HG03097 (cell line): ENCODE measurements at regions not wholly inside any gene's neighbourhood (a gene's known extent, or its start where the extent isn't known, plus 50 kb on each side); places are given as distances from the start of the nearest gene placed in this dataset.

Source experiments
- ATAC-seq: cut with Tn5 transposase; IDR thresholded peaks from one replicate; pipeline ENCODE4 v1.9.1; 2021; ENCODE audit not compliant: unreplicated experiment, low FRiP score

DNA sequence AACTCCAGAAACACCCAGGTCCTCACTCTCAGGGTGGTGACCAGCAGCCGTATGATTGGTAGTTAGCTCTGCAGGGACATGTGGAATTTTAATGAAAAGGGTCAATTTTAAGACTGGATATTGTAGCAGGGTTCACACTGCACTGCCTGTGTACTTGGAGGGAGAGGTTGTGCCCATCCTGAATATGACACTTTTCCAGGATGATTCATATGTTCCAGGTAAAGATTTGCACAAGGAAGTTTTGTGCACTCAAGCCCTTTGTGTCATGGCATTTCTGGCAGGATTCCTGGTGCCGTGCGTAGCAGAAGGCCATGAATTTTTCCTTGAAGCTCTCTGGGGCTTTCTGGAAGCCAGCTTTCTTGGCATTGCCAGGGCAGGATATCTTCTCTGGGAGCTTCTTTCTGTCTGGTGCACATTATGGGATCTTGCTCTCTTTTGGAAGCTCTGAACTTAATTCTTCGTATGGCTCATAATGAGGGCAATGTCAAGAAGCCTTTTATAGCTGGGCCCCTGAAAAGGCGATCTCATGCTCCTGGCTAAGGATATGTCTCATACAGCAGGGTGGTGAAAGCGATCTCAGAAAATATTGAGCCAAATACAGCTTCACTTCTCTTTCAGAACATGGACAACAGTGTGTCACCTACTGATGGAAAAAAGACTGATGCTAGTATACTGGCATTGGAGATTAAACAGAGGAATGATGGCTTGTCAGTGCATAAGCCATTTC, 1133.9 kb downstream of the AACS start:
- ATAC-seq = no peak

DNA sequence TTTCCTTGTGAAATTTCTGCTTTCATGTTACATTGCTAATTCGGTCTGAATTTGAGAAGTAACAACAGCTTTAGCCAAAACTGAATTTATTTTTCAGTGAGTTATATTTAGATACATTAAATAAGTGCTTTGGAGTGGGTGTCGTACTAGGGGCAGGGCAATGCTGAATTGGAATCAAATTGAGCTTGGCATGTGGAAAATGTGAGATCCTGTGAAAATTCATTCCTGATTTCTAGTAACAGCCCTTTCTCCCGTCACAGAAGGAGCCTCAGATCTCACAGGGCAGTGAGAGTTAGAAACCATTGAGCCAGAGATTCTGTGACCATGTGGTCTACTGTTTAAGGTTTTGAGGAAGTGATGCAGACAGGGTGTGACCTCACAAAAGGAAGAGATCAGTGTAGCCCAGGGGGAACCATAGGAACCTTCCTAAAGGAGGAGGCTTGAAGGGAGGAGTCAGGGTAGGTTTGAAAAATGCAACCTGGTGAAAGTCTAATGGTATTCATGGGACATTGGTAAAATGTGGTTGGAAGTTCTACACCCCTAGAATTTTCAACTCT, 1136.8 kb downstream of the AACS start:
- no peak for ATAC-seq

DNA sequence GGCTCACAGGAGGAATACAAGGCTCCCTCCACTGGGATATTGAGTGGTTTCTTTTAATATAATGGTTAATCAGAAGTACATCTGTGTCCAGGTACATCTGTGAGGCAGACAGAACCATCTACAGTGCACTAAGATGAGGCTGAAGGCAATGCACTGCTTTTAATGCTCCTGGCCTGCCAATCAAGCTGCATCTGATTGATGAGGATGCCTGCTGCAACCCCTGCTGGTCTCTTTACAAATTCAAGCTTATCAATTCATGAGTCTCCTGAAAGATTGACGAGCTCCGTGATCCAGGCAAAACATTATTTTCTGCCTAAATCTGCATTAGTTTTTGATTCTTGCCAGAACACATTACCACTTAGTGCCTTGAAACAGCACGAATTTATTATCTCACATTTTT, 1139.1 kb downstream of the AACS start:
- ATAC-seq = no peak

DNA sequence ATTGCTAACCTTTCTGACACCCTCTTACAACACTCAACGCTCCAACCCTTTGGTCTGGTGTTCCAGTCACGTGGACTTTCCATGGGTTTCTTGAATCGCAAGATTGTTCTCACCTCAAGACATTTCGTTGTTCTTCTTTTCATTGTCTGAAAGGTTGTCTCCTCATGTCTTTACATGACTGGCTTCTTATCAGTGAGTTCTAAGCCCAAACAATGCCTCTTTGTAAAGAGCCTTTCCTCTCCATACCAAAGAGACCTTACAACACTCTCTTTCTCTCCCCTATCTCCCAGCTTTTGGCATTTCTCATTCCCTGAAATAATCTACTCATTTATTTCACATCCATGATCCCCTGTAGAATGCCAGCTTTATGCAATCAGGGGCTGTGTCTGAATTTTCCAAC, 1144.8 kb downstream of the AACS start:
- ATAC-seq = no peak

DNA sequence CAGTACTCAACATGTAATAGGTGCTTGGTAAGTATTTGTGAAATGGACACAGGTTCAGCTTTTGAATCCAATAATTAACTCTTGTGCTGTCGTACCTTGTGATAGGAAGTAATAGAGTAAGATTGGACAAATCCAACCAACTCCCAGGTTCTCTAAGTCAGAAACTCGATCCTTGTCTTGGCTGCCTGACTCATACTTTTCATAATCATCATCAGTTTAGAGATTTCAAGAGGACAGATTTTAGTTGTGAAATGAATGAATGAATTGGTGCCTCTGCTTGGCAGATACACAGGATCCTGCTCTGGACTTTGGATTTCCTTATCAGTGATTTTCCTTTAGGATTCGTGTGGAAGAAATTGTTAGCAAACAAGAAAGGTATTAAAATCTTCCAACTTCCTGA, 1145.2 kb downstream of the AACS start:
- no peak for ATAC-seq

DNA sequence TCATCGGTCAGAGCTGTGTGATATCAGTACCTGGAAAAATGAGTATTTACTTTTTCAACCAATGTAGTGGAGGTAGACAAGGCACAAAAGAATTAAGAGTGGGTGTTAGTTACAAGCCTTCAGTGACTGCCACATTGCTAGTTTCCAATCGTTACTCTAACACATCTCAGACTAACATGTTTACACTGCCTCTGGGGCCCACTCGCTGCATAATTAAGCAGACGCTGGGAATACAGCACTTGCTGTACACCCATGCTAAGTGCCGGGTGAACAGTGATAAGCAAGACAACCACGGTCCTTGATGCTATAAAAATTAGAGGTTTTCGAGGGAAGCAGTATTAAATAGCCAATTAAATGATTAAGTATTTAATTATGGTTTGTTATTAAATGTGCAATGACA, 1147.6 kb downstream of the AACS start:
- ATAC-seq = no peak

DNA sequence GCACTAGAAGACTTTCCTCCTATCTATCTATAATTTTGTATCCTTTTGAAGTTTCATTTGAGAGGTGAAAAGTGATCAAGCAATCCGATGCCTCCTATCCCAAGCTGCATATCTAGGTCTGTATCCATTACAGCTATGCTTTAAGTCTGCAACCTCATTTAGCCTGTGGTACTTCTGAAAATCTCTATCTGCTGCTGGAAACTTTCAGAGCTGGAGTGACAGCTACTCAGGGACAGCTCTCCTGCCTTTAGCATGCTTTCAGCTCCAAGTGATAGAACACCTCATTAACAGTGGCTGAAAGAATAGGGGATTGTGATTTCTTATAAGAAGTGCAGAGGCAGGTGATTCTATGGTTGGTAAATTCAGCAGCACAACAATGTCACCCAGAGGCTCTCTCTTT, 1153.5 kb downstream of the AACS start:
- ATAC-seq = no peak

DNA sequence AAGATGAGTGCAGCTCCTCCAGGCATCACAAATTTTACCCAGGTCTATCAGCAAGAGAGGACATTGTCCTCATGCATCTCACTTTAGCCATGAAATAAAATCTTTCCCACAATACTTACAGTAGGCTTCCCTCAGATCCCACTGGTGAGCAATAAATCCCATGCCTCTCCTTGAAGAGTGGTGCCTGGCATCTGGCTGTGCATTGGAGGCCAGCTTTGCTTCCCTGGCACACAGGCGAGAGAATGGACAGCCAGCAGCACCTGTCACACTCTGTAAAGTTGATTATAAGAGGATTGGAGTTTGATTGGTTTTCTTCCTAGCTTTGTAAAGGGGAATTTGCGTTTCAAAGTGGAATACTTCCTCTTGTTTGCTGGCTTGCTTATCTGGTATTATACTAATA, 1153.9 kb downstream of the AACS start:
- no peak for ATAC-seq

DNA sequence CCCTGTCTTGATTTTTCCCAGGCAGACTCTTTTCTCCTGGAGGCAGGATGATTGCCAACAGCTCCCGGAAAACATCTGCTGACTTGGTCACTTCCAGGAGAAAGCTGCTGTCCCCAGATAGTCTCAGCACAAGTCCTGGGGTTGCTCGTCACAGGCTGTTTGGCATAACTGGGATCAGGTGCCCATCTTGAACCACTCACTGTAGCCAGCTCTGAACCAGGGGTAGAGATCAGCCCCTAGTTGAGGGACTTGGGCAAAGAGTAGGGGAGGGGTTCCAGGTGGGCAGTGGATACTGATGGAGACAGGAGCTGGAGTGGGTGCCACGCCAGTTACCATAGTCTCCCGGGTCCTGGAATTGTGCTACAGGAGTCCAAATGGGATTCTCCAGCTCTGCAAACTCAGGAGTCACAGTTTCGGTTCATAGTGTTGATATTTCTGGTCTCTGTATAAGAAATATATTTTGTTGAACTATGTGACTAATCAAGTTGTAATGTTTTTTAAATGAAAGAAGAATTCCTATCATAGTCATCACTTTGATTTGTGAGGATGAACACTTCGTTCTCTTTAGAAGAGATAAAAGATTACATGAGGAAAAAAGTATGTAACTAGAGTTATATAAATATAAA, 1154.5 kb downstream of the AACS start:
- no peak for ATAC-seq

DNA sequence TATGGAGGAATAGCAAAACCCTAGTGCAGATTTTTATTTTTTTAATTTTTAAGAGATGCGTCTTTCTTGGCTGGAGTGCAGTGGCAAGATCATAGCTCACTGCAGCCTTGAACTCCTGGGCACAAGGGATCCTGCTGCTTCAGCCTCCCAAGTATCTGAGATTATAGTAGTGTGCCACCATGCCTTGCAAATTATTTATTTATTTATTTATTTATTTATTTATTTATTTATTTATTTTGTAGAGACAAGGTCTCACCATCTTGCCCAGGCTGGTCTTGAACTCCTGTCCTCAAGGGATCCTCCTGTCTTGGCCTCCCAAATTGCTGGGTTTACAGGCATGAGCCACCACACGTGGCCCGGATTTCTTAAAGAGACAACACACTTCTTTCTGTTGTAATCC, 1158.8 kb downstream of the AACS start:
- no peak for ATAC-seq

DNA sequence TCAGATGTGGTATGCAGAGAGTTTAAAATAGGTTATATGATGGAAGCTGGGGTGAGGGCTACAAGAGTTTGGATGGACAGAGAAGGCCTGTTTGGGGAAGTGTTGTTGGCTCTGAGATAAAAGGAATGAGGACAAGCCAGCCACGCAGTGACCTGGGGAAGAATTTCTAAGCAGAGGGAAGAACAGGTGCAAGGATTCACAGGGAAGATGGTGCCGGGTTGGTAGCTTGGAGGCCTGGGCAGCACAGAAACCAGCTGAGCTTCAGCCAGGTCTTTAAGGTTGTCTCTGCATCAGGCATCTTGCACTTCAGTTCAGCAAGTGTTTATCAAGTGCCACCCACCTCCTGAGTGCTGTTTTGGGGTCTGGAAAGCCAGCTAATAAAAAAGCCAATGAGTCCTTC, 1163.7 kb downstream of the AACS start:
- no peak for ATAC-seq

DNA sequence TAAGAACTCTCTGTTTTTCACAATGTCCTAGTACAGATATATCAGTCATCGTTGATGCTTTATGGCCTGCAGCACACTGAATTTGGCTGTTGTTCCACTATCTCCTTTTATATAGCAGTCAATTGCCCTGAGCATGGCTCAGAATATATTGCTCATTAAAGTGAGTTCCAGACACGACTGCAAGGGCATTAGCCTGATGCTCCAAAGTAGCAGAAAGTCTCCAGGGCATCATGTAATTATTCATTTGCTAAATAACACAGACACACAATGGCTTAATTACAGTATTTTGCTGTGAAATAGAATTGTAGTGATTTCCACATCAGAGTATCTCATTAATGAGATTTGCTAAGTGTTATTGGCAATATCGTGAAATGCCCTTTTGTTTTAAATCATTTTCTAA, 1167.5 kb downstream of the AACS start:
- ATAC-seq = no peak

DNA sequence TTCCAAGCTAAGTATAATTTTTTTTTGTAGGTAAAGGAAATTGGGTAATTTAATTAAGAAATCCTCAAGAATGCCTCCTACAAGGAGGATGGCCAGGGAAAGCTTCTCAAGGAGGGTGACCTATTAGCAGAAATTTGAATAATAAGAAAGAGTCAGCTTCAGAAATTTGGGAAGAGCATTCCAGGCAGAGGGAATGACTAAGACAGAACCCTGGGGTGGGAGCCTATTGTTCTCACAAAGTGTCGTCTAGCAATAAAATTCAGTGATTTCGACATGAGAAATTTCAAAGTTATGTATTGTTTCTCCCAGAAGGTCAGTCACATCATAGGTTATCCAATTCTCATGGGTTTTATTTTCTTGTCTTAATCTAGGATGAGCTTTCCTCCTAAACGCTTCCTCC, 1168.4 kb downstream of the AACS start:
- ATAC-seq = no peak

DNA sequence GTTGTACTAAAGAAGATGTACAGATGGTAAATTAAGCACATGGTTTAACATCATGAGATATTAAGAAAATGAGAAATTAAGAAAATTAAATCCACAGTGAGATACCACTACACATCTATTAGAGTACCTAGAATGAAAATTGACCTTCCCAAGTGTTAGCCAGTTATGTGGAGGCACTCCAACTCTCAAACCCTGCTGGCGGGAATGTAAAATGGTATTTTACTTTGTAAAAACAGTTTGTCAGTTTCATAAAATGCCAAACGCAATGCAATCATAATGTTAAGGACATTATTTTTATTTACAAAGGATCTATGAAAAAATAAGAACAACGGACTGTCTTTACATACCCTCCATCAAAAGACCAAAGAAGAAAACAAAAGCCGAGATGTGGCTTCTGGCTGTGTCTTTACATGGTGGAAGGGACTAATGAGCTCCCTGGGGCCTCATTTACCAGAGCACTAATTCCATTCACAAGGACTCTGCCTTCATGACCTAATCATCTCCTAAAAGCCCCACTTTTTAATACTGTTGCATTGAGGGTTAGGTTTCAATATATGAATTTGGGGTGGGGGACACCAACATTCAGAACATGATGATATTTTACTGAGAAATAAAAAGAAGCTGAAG, 1178.7 kb downstream of the AACS start:
- no peak for ATAC-seq

DNA sequence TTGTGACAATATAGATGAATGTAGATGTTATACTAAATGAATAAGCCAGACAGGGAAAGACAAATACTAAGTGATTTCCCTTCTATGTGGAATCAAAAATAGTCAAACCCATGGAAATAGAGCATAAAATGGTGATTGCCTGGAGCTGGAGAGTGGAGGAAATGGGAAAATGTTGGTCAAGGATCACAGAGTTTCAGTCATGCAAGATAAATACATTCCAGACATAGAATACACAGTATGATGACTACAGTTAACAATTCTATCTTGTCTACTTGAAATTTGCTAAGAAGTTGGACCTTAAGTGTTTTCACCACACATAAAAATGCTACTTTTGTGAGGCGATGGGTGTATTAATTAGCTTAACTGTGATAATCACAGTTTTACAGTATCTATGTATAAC, 1182.7 kb downstream of the AACS start:
- no peak for ATAC-seq

DNA sequence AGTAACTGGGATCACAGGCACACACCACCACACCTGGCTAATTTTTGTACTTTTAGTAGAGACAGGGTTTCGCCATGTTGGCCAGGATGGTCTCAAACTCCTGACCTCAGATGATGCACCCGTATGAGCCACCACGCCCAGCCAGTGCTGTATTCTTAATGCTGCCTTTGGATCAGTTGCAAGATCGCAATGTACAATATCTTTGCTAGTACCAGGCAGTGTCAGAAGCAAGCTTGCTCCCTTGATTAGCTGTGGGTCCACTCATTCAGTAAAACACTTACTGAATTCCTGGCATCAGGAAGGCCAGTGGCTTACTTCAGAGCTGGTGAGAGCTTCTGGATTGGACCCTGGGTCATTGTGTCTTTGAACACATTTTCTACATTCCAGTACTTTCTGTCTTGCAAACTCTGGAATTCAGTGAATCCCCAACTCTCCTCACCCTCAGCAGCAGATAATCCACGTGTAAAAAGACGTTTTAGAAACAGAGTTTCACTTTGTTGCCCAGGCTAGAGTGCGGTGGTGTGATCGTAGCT, 1183.7 kb downstream of the AACS start:
- ATAC-seq = no peak

DNA sequence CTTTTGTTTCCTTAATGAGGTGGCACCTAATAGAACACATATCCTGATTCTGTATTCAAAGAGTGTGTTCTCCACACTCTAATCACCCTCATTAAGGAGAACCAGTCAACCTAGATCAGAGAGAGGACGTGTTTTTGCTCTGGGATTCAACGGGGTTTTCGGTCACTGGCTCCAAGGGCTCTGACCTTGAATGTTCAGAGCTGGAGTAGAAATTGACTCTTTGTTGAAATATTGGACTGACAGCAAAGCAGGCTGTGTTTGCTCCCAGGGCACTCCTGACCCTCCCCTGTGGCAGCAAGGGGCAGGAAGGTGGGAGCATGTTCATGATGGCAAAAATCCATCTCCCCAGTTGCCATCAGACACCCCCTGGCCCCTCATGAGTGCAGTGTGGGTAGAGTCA, 1193.0 kb downstream of the AACS start:
- ATAC-seq = no peak

DNA sequence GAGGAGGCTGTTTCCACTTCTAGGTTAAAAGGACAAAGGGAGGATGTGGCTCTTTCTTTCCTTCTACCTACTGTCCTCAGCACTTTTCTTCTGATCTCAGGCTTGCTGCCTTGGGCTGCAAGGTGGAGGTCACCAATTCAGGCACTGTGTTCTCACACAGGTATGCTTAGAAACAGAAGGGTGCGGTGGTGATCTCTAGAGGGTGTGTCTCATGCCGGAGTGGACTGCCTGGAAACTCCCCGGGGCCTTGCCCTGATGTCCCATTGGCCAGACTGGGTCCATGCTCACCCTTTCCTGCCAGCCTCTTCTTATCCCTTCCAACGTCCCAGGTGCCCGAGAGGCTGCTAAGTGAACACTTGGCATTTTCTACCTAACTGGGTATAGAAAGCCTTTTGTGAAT, 1197.6 kb downstream of the AACS start:
- no peak for ATAC-seq

DNA sequence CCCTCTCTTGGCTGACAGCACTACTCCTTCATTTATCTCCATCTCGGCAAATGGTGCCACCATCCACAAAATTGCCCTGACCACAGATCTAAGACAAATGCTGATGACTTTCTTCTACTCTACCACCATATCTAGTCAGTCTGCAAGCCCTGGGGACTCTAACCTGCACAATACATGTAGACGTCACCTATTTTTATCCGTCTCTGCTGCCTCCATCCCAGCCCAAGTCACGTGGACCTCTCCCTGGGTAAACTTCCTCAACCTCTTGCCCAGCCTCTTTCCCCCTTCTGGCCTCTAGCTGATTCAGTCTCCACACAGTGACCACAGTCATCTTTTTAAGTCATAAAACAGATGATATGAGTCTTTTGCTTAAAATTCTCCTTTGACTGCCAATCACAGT, 1203.0 kb downstream of the AACS start:
- no peak for ATAC-seq

DNA sequence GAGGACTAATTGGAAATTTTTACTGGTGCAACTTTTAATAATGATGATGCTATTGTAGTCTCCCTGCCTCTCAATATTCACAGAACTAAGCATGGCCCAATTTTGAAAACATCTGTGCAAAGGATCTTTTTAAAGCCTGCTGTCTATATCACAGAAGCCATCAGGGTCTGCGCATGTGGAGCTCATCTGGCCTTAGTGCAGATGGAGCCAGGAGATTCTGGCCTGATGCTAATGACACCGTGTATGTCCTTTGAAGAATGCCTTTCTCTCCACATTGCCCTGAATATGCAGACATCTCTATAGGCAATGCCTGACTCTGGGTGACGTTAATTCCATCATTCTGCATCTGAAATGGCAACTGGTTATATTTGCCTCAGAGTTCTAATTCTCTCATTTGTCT, 1205.9 kb downstream of the AACS start:
- ATAC-seq = no peak

DNA sequence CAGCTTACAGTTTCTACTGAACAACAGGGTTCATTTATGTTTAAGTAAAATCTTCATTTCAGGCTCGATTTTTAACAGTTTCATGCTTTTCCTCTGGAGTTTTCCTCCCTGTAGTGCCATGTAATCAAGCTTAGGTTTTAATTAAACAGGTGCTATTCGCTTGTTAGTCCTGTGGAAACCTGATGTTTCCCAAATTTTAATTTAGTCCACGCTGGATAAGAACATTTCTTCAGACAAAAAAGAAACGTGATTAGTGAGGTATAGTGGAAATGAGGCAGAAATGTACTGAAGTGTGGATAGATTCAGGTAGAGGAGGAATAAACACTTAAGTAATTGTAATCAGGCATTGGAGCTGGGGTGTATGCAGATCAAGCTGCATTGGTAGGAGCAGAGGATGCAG, 1217.5 kb downstream of the AACS start:
- no peak for ATAC-seq

DNA sequence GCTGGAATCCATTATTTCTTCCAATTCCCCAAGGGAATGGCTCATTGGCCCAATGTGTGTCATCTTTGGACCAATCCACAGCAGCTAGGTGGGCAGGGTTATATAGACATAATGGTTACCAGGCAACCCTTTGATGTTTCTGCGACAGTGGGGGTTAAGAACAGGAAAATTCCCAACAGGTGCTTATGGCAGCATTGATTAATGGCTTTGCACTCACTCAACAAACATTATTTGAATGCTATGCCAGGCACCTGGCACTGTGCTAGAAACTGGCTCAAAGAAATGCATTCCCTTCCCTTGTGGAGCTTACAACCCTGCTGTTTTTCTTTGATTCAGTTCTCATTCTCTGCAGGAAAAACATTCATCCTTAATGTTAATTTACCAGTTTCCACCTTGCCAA, 1221.0 kb downstream of the AACS start:
- no peak for ATAC-seq
